WTC11 (cell line): ENCODE measurements at regions not wholly inside any gene's neighbourhood (a gene's known extent, or its start where the extent isn't known, plus 50 kb on each side); places are given as distances from the start of the nearest gene placed in this dataset.

Source experiments
- ATAC-seq: fragments of 200-7000 bp; cut with Tn5 transposase; 2 replicates; pipeline ENCODE4 v1.10.0; 2021; ENCODE audit warnings: mild to moderate bottlenecking, moderate library complexity
- CTCF ChIA-PET: fragments of 300-600 bp; sonication (Branson Sonifier 250); formaldehyde crosslinking; loops from one replicate; lab custom pipeline; 2021; ENCODE audit warnings: antibody characterized with exemption; lab: Charles Lee
- POLR2A ChIA-PET: fragments of 350-600 bp; sonication (Branson Sonifier 250); formaldehyde crosslinking; loops from one replicate; lab custom pipeline; 2021; ENCODE audit warnings: antibody characterized with exemption; lab: Charles Lee
- DNase-seq: peaks from one replicate; pipeline ENCODE4 v3.0.0; 2021; ENCODE audit warnings: low spot score
- H3K27ac Mint-ChIP-seq: 2 replicates; pipeline ENCODE4 v1.8.0; 2021; ENCODE audit warnings: mixed read lengths
- H3K27me3 Mint-ChIP-seq: 2 replicates; pipeline ENCODE4 v1.8.0; 2021; ENCODE audit warnings: low read depth, mild to moderate bottlenecking, moderate library complexity, mixed read lengths
- H3K36me3 Mint-ChIP-seq: 2 replicates; pipeline ENCODE4 v1.8.0; 2021; ENCODE audit warnings: mixed read lengths
- H3K4me1 Mint-ChIP-seq: 2 replicates; pipeline ENCODE4 v1.8.0; 2022; ENCODE audit warnings: mixed read lengths
- H3K4me3 Mint-ChIP-seq: 2 replicates; pipeline ENCODE4 v1.8.0; 2021; ENCODE audit warnings: mild to moderate bottlenecking, moderate library complexity, mixed read lengths
- H3K9me3 Mint-ChIP-seq: 2 replicates; pipeline ENCODE4 v1.8.0; 2021; ENCODE audit warnings: mixed read lengths
- ATF1 ChIP-seq: sonication (generic); formaldehyde crosslinking; IDR thresholded peaks from 2 replicates; pipeline ENCODE4 v1.8.1; 2023; ENCODE audit warnings: mild to moderate bottlenecking, moderate library complexity, missing genetic modification reagents
- GABPB1 ChIP-seq: sonication (generic); formaldehyde crosslinking; IDR thresholded peaks from 2 replicates; pipeline ENCODE4 v1.8.1; 2023; ENCODE audit warnings: mild to moderate bottlenecking, missing genetic modification reagents
- KAT7 ChIP-seq: sonication (generic); formaldehyde crosslinking; IDR thresholded peaks from 2 replicates; pipeline ENCODE4 v1.8.1; 2023; ENCODE audit warnings: missing genetic modification reagents, mild to moderate bottlenecking, borderline replicate concordance
- MXD4 ChIP-seq: fragments of 250-450 bp; sonication (Bioruptor Pico); IDR thresholded peaks from 2 replicates; pipeline ENCODE4 v1.8.0; 2021; ENCODE audit warnings: mild to moderate bottlenecking, moderate library complexity, borderline replicate concordance
- SP1 ChIP-seq: sonication (generic); formaldehyde crosslinking; conservative IDR thresholded peaks from 2 replicates; pipeline ENCODE4 v1.8.1; 2022; ENCODE audit warnings: missing genetic modification reagents
- TEAD4 ChIP-seq: sonication (generic); formaldehyde crosslinking; IDR thresholded peaks from 2 replicates; pipeline ENCODE4 v1.8.0; 2022; ENCODE audit warnings: mild to moderate bottlenecking, missing genetic modification reagents
- ZNF423 ChIP-seq: fragments of 250-450 bp; sonication (Bioruptor Pico); IDR thresholded peaks from 2 replicates; pipeline ENCODE4 v2.1.2; 2022; ENCODE audit warnings: mild to moderate bottlenecking, moderate library complexity
- TF ChIP-seq, protein P1 (sequence below): sonication (generic); formaldehyde crosslinking; conservative IDR thresholded peaks from 2 replicates; pipeline ENCODE4 v1.8.1; 2023; ENCODE audit warnings: mild to moderate bottlenecking, low read depth, missing genetic modification reagents, moderate library complexity
- TF ChIP-seq, protein P2 (sequence below): sonication (generic); formaldehyde crosslinking; IDR thresholded peaks from 2 replicates; pipeline ENCODE4 v1.8.0; 2022; ENCODE audit warnings: mild to moderate bottlenecking, missing genetic modification reagents
- TF ChIP-seq, protein P3 (sequence below): sonication (generic); formaldehyde crosslinking; IDR thresholded peaks from 2 replicates; pipeline ENCODE4 v1.8.0; 2022; ENCODE audit warnings: mild to moderate bottlenecking, missing genetic modification reagents
- TF ChIP-seq, protein P4 (sequence below): sonication (generic); formaldehyde crosslinking; IDR thresholded peaks from 2 replicates; pipeline ENCODE4 v1.8.0; 2023; ENCODE audit warnings: missing genetic modification reagents
- TF ChIP-seq, protein P5 (sequence below): sonication (generic); formaldehyde crosslinking; IDR thresholded peaks from 2 replicates; pipeline ENCODE4 v1.8.1; 2022; ENCODE audit warnings: low read depth, mild to moderate bottlenecking, moderate library complexity, missing genetic modification reagents, borderline replicate concordance
- TF ChIP-seq, protein P6 (sequence below): fragments of 250-450 bp; sonication (Bioruptor Pico); IDR thresholded peaks from 2 replicates; pipeline ENCODE4 v1.9.0; 2021; ENCODE audit warnings: mild to moderate bottlenecking, borderline replicate concordance
- TF ChIP-seq, protein P7 (sequence below): sonication (generic); formaldehyde crosslinking; IDR thresholded peaks from 2 replicates; pipeline ENCODE4 v1.8.1; 2023; ENCODE audit warnings: mild to moderate bottlenecking, missing genetic modification reagents
- TF ChIP-seq, protein P8 (sequence below): fragments of 250-450 bp; sonication (Bioruptor Pico); IDR thresholded peaks from 2 replicates; pipeline ENCODE4 v1.8.0; 2021; ENCODE audit warnings: mild to moderate bottlenecking

DNA sequence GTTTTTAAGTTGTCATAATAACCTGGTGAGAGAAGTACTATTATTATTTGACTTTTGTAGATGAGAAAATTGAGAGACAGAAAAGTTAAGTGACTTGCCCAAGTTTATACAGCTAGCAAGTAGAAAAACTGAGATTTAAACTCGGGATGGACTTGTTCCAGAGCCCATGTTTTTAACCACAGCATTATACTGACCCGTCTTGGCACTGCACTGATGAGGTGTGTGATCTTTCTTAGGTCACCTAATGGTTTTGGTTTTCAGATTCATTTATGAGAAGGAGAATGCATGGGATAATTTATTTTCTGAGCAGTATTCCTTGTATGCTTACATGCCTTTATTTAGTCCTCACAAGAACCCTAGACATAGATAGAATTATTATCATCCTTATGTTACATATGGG lies 201.8 kb upstream of the CDKN2B start:
- Mint-ChIP-seq H3K9me3 (no peaks in the 10 kb centered on the region), H3K36me3 (no peaks in the 10 kb centered on the region), H3K27me3 (no peaks in the 10 kb centered on the region), H3K27ac (no peak overlapping the region), H3K4me3 (no peak overlapping the region), H3K4me1 (no peaks in the 10 kb centered on the region)
- ATAC-seq: no peak
- CTCF ChIA-PET: no interaction called here
- TF ChIP-seq, protein P1, sequence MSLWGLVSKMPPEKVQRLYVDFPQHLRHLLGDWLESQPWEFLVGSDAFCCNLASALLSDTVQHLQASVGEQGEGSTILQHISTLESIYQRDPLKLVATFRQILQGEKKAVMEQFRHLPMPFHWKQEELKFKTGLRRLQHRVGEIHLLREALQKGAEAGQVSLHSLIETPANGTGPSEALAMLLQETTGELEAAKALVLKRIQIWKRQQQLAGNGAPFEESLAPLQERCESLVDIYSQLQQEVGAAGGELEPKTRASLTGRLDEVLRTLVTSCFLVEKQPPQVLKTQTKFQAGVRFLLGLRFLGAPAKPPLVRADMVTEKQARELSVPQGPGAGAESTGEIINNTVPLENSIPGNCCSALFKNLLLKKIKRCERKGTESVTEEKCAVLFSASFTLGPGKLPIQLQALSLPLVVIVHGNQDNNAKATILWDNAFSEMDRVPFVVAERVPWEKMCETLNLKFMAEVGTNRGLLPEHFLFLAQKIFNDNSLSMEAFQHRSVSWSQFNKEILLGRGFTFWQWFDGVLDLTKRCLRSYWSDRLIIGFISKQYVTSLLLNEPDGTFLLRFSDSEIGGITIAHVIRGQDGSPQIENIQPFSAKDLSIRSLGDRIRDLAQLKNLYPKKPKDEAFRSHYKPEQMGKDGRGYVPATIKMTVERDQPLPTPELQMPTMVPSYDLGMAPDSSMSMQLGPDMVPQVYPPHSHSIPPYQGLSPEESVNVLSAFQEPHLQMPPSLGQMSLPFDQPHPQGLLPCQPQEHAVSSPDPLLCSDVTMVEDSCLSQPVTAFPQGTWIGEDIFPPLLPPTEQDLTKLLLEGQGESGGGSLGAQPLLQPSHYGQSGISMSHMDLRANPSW: no peak
- TF ChIP-seq ZNF423 (no peak), KAT7 (no peak), MXD4 (CRISPR knock-in tag) (no peak), TEAD4 (CRISPR knock-in tag) (no peak)
- TF ChIP-seq, protein P2, sequence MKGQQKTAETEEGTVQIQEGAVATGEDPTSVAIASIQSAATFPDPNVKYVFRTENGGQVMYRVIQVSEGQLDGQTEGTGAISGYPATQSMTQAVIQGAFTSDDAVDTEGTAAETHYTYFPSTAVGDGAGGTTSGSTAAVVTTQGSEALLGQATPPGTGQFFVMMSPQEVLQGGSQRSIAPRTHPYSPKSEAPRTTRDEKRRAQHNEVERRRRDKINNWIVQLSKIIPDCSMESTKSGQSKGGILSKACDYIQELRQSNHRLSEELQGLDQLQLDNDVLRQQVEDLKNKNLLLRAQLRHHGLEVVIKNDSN (CRISPR knock-in tag): no peak
- TF ChIP-seq, protein P3, sequence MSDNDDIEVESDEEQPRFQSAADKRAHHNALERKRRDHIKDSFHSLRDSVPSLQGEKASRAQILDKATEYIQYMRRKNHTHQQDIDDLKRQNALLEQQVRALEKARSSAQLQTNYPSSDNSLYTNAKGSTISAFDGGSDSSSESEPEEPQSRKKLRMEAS (CRISPR knock-in tag): no peak
- TF ChIP-seq, protein P4, sequence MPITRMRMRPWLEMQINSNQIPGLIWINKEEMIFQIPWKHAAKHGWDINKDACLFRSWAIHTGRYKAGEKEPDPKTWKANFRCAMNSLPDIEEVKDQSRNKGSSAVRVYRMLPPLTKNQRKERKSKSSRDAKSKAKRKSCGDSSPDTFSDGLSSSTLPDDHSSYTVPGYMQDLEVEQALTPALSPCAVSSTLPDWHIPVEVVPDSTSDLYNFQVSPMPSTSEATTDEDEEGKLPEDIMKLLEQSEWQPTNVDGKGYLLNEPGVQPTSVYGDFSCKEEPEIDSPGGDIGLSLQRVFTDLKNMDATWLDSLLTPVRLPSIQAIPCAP (CRISPR knock-in tag): no peak
- TF ChIP-seq, protein P5, sequence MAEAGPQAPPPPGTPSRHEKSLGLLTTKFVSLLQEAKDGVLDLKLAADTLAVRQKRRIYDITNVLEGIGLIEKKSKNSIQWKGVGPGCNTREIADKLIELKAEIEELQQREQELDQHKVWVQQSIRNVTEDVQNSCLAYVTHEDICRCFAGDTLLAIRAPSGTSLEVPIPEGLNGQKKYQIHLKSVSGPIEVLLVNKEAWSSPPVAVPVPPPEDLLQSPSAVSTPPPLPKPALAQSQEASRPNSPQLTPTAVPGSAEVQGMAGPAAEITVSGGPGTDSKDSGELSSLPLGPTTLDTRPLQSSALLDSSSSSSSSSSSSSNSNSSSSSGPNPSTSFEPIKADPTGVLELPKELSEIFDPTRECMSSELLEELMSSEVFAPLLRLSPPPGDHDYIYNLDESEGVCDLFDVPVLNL (CRISPR knock-in tag): no peak
- DNase-seq: no peak
- POLR2A ChIA-PET: no interaction called here

DNA sequence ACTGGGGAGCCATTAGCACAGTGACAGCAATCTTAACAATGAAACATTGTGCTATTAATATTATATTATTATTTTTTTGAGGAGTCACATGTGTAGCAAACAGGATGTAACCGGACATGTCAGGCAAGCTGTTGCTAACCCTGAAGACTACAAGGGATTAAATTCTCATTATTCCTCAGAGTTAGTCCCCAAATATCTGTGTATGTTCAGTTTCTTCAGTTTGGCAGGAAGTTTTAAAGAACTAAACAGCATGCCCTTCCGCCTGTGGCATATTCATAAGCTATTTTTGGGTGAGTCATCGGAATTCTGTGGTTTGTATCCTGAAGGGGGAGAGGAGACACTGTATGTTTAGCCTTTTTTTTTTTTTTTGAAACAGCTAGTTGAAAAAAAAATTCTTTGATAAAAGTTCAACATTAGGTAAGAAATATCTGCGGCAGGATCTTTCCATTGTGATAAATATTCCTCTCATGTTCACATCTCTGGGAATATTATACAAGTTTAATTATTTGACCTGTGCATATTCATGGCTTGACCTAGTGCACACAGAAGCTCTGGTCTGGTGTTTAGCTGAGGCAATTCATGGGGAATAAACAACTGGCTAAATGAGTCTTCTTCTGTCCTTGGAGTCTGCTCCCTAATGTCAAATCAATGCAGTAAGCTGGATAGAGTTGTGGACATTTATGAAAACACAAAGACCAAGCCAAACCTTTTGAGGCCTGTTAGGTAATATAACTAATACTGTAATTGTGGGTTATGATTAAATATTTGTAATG lies 202.7 kb upstream of the CDKN2B start:
- no peaks in the 10 kb centered on the region for H3K9me3 Mint-ChIP-seq
- TF ChIP-seq, protein P6, sequence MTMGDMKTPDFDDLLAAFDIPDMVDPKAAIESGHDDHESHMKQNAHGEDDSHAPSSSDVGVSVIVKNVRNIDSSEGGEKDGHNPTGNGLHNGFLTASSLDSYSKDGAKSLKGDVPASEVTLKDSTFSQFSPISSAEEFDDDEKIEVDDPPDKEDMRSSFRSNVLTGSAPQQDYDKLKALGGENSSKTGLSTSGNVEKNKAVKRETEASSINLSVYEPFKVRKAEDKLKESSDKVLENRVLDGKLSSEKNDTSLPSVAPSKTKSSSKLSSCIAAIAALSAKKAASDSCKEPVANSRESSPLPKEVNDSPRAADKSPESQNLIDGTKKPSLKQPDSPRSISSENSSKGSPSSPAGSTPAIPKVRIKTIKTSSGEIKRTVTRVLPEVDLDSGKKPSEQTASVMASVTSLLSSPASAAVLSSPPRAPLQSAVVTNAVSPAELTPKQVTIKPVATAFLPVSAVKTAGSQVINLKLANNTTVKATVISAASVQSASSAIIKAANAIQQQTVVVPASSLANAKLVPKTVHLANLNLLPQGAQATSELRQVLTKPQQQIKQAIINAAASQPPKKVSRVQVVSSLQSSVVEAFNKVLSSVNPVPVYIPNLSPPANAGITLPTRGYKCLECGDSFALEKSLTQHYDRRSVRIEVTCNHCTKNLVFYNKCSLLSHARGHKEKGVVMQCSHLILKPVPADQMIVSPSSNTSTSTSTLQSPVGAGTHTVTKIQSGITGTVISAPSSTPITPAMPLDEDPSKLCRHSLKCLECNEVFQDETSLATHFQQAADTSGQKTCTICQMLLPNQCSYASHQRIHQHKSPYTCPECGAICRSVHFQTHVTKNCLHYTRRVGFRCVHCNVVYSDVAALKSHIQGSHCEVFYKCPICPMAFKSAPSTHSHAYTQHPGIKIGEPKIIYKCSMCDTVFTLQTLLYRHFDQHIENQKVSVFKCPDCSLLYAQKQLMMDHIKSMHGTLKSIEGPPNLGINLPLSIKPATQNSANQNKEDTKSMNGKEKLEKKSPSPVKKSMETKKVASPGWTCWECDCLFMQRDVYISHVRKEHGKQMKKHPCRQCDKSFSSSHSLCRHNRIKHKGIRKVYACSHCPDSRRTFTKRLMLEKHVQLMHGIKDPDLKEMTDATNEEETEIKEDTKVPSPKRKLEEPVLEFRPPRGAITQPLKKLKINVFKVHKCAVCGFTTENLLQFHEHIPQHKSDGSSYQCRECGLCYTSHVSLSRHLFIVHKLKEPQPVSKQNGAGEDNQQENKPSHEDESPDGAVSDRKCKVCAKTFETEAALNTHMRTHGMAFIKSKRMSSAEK (CRISPR knock-in tag): no peak
- TF ChIP-seq SP1 (CRISPR knock-in tag) (no peak), KAT7 (no peak), ATF1 (CRISPR knock-in tag) (no peak), GABPB1 (no peak)
- TF ChIP-seq, protein P7, sequence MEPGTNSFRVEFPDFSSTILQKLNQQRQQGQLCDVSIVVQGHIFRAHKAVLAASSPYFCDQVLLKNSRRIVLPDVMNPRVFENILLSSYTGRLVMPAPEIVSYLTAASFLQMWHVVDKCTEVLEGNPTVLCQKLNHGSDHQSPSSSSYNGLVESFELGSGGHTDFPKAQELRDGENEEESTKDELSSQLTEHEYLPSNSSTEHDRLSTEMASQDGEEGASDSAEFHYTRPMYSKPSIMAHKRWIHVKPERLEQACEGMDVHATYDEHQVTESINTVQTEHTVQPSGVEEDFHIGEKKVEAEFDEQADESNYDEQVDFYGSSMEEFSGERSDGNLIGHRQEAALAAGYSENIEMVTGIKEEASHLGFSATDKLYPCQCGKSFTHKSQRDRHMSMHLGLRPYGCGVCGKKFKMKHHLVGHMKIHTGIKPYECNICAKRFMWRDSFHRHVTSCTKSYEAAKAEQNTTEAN (CRISPR knock-in tag): no peak
- TF ChIP-seq, protein P8, sequence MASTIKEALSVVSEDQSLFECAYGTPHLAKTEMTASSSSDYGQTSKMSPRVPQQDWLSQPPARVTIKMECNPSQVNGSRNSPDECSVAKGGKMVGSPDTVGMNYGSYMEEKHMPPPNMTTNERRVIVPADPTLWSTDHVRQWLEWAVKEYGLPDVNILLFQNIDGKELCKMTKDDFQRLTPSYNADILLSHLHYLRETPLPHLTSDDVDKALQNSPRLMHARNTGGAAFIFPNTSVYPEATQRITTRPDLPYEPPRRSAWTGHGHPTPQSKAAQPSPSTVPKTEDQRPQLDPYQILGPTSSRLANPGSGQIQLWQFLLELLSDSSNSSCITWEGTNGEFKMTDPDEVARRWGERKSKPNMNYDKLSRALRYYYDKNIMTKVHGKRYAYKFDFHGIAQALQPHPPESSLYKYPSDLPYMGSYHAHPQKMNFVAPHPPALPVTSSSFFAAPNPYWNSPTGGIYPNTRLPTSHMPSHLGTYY (CRISPR knock-in tag): no peak
- H3K27me3 Mint-ChIP-seq: no peaks in the 10 kb centered on the region
- DNase-seq (no peak), ATAC-seq (no peak)
- H3K4me1 Mint-ChIP-seq: peaks cover 6% of the 10 kb centered on the region
- H3K4me3 Mint-ChIP-seq: no peak overlapping the region
- no peaks in the 10 kb centered on the region for H3K36me3 Mint-ChIP-seq
- CTCF ChIA-PET: no interaction called here
- POLR2A ChIA-PET: no interaction called here
- H3K27ac Mint-ChIP-seq: no peak overlapping the region
